SK-N-SH (cell line): ENCODE measurements at regions not wholly inside any gene's neighbourhood (a gene's known extent, or its start where the extent isn't known, plus 50 kb on each side); places are given as distances from the start of the nearest gene placed in this dataset.

Experiments
- CTCF ChIA-PET: fragments of 300-600, 350-600 bp; formaldehyde crosslinking; extraction: SDS; loops from one replicate; lab custom pipeline; 2021; lab: Yijun Ruan, JAX
- POLR2A ChIA-PET: fragments of 350-600 bp; sonication (Branson Sonifier 250); formaldehyde crosslinking; extraction: SDS; loops from one replicate; lab custom pipeline; 2020; ENCODE audit warnings: antibody characterized with exemption, inconsistent platforms; lab: Yijun Ruan, JAX
- DNase-seq: peaks from one replicate; pipeline ENCODE4 v3.0.0; 2012
- H2AFZ ChIP-seq: fragments of 200-600 bp; sonication (generic); 2 replicates; pipeline ENCODE4 v1.8.1; 2016; ENCODE audit warnings: antibody characterized with exemption, mild to moderate bottlenecking, low read depth
- H3F3A ChIP-seq: fragments of 200-600 bp; sonication (generic); replicated peaks from 2 replicates; pipeline ENCODE3; 2016; ENCODE audit warnings: antibody characterized with exemption, mild to moderate bottlenecking; ENCODE audit not compliant: insufficient read depth
- H3K27ac ChIP-seq, 2 experiments: fragments of 200-500 bp in 1 of 2; fragments of 200-600 bp in 1 of 2; sonication (Bioruptor generic) in 1 of 2; sonication (generic), shearing (Covaris generic) in 1 of 2; 2 replicates each; pipeline versions ENCODE4 v1.5.1 to v1.6.1; 2014 to 2016; ENCODE audit warnings: low read depth in 2 of 2, inconsistent platforms in 1 of 2, low read length in 1 of 2, mild to moderate bottlenecking in 1 of 2, mixed read lengths in 1 of 2
- H3K27me3 ChIP-seq: fragments of 200-600 bp; sonication (generic), shearing (Covaris generic); 2 replicates; pipeline ENCODE4 v1.6.1; 2016; ENCODE audit warnings: mixed run types; ENCODE audit not compliant: insufficient read depth
- H3K36me3 ChIP-seq, 2 experiments: fragments of 200-500 bp in 1 of 2; fragments of 200-600 bp in 1 of 2; sonication (Bioruptor generic) in 1 of 2; sonication (generic) in 1 of 2; replicated peaks in 1 of 2; 2 replicates each; pipeline versions ENCODE3 to v1.5.1; 2014 to 2016; ENCODE audit warnings: low read length in 1 of 2, mild to moderate bottlenecking in 1 of 2; ENCODE audit not compliant: insufficient read depth in 2 of 2, control insufficient read depth in 1 of 2
- H3K4me1 ChIP-seq, 2 experiments: fragments of 200-500 bp in 1 of 2; fragments of 200-600 bp in 1 of 2; sonication (Bioruptor generic) in 1 of 2; sonication (generic), shearing (Covaris generic) in 1 of 2; 2 replicates each; pipeline versions ENCODE4 v1.5.1 to v1.6.1; 2014 to 2016; ENCODE audit warnings: low read depth in 1 of 2, low read length in 1 of 2, mixed run types in 1 of 2; ENCODE audit not compliant: insufficient read depth in 2 of 2, control insufficient read depth in 1 of 2
- H3K4me2 ChIP-seq: fragments of 200-600 bp; sonication (generic), shearing (Covaris generic); 2 replicates; pipeline ENCODE4 v1.6.1; 2017; ENCODE audit warnings: mixed run types
- H3K4me3 ChIP-seq, 2 experiments: fragments of 200-500 bp in 1 of 2; fragments of 200-600 bp in 1 of 2; sonication (Bioruptor generic) in 1 of 2; sonication (generic), shearing (Covaris generic) in 1 of 2; 2 replicates each; pipeline versions ENCODE4 v1.5.1 to v1.8.1; 2014 to 2016; ENCODE audit warnings: low read depth in 2 of 2, inconsistent platforms in 1 of 2, low read length in 1 of 2, mild to moderate bottlenecking in 1 of 2, mixed read lengths in 1 of 2, moderate library complexity in 1 of 2
- H3K79me2 ChIP-seq: fragments of 200-600 bp; sonication (generic); 2 replicates; pipeline ENCODE4 v1.8.1; 2017; ENCODE audit warnings: mild to moderate bottlenecking; ENCODE audit not compliant: insufficient read depth
- H3K9ac ChIP-seq: fragments of 200-600 bp; sonication (generic); 2 replicates; pipeline ENCODE4 v1.6.1; 2017; ENCODE audit warnings: mixed run types
- H3K9me2 ChIP-seq: fragments of 200-600 bp; sonication (generic); 2 replicates; pipeline ENCODE4 v1.6.1; 2017; ENCODE audit warnings: mixed run types
- H3K9me3 ChIP-seq: fragments of 200-600 bp; sonication (generic); 2 replicates; pipeline ENCODE4 v1.6.1; 2017; ENCODE audit warnings: mixed run types, mild to moderate bottlenecking, moderate library complexity
- H4K20me1 ChIP-seq: fragments of 200-600 bp; sonication (generic); 2 replicates; pipeline ENCODE4 v1.6.1; 2017; ENCODE audit warnings: mild to moderate bottlenecking, mixed run types; ENCODE audit not compliant: insufficient read depth
- ELF1 ChIP-seq: IDR thresholded peaks from 2 replicates; pipeline ENCODE4 v1.4.0; 2012
- EP300 ChIP-seq, 2 experiments: IDR thresholded peaks; 2 replicates each; pipeline versions ENCODE4 v1.4.0 to v1.6.1; 2012; ENCODE audit warnings: borderline replicate concordance in 1 of 2, low read depth in 1 of 2, low read length in 1 of 2
- EZH2phosphoT487 ChIP-seq: fragments of 200-600 bp; sonication (generic); IDR thresholded peaks from 2 replicates; pipeline ENCODE4 v1.6.1; 2017; ENCODE audit warnings: low read depth, mixed run types, mild to moderate bottlenecking, antibody characterized with exemption, moderate library complexity, borderline replicate concordance
- GABPA ChIP-seq: IDR thresholded peaks from 2 replicates; pipeline ENCODE4 v1.4.0; 2012; ENCODE audit warnings: low read depth, mild to moderate bottlenecking
- IRF3 ChIP-seq: fragments of 150-350 bp; IDR thresholded peaks from 2 replicates; pipeline ENCODE4 v1.6.1; 2016; ENCODE audit warnings: mild to moderate bottlenecking, low read depth, low read length
- JUND ChIP-seq: IDR thresholded peaks from 2 replicates; pipeline ENCODE4 v1.4.0; 2012
- MEF2A ChIP-seq: IDR thresholded peaks from 2 replicates; pipeline ENCODE4 v1.4.0; 2012; ENCODE audit warnings: low read depth, borderline replicate concordance
- NFIC ChIP-seq: IDR thresholded peaks from 2 replicates; pipeline ENCODE4 v1.4.0; 2012; ENCODE audit warnings: borderline replicate concordance
- NRF1 ChIP-seq: IDR thresholded peaks from 2 replicates; pipeline ENCODE4 v1.6.1; 2012; ENCODE audit warnings: low read depth, mild to moderate bottlenecking, low read length
- POLR2AphosphoS5 ChIP-seq: IDR thresholded peaks from 2 replicates; pipeline ENCODE4 v1.6.1; 2012; ENCODE audit warnings: low read depth, low read length
- RAD21 ChIP-seq: IDR thresholded peaks from 2 replicates; pipeline ENCODE4 v1.6.1; 2012; ENCODE audit warnings: mild to moderate bottlenecking, low read length
- RCOR1 ChIP-seq: fragments of 150-350 bp; IDR thresholded peaks from 2 replicates; pipeline ENCODE4 v1.6.1; 2017; ENCODE audit warnings: antibody characterized with exemption, low read length
- RXRA ChIP-seq: IDR thresholded peaks from 2 replicates; pipeline ENCODE4 v1.4.0; 2012; ENCODE audit warnings: low read depth, mild to moderate bottlenecking, borderline replicate concordance
- TAF1 ChIP-seq: IDR thresholded peaks from 2 replicates; pipeline ENCODE4 v1.6.1; 2012; ENCODE audit warnings: low read depth, mild to moderate bottlenecking, low read length, moderate library complexity, borderline replicate concordance
- TCF12 ChIP-seq: IDR thresholded peaks from 2 replicates; pipeline ENCODE4 v1.4.0; 2012
- WGBS: methylation state at CpG from one replicate; pipeline ENCODE4 v1.1.6; 2017; ENCODE audit warnings: low lambda C conversion rate; 5-methylcytosine and 5-hydroxymethylcytosine counted together
- TF ChIP-seq, protein P1 (sequence below): IDR thresholded peaks from 2 replicates; pipeline ENCODE4 v1.4.0; 2012; ENCODE audit warnings: low read depth, borderline replicate concordance
- TF ChIP-seq, protein P2 (sequence below): fragments of 150-350 bp; IDR thresholded peaks from 2 replicates; pipeline ENCODE4 v1.6.1; 2017; ENCODE audit warnings: antibody characterized with exemption, low read length, low read depth, borderline replicate concordance
- TF ChIP-seq, protein P3 (sequence below): IDR thresholded peaks from 2 replicates; pipeline ENCODE4 v1.4.0; 2012; ENCODE audit warnings: low read depth

DNA sequence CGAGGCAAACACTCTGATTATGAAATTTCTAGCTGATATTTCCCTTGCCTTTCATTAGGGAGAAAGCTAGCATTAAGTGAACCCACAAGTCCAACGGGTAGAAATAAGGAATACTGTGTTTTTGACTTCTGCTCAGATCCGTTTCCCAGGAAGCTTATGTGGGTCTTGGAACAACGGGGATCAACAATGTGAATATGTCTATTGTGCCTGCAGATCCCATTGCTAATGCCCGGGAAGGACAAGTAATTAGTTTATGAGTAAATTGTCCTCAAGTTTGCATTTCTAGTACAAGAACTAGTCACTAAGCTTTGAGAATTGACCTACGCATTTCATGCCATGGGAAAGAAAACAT lies 236.4 kb downstream of the UACA start:
- no peak for TF ChIP-seq RCOR1
- TF ChIP-seq TCF12, result no peak
- TF ChIP-seq NFIC, result no peak
- no peak for TF ChIP-seq IRF3
- TF ChIP-seq TAF1, result no peak
- TF ChIP-seq, protein P1, sequence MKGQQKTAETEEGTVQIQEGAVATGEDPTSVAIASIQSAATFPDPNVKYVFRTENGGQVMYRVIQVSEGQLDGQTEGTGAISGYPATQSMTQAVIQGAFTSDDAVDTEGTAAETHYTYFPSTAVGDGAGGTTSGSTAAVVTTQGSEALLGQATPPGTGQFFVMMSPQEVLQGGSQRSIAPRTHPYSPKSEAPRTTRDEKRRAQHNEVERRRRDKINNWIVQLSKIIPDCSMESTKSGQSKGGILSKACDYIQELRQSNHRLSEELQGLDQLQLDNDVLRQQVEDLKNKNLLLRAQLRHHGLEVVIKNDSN, result no peak
- TF ChIP-seq, protein P2, sequence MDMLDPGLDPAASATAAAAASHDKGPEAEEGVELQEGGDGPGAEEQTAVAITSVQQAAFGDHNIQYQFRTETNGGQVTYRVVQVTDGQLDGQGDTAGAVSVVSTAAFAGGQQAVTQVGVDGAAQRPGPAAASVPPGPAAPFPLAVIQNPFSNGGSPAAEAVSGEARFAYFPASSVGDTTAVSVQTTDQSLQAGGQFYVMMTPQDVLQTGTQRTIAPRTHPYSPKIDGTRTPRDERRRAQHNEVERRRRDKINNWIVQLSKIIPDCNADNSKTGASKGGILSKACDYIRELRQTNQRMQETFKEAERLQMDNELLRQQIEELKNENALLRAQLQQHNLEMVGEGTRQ, result no peak
- no peak for TF ChIP-seq JUND
- TF ChIP-seq, protein P3, sequence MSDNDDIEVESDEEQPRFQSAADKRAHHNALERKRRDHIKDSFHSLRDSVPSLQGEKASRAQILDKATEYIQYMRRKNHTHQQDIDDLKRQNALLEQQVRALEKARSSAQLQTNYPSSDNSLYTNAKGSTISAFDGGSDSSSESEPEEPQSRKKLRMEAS, result no peak
- no peak for TF ChIP-seq RAD21
- no peak for TF ChIP-seq NRF1
- no peak for TF ChIP-seq EP300 (IDR thresholded peaks at IDR 0.05; ENCODE audit: borderline replicate concordance in 1 of 2, low read depth in 1 of 2, low read length in 1 of 2)
- TF ChIP-seq ELF1, result no peak
- TF ChIP-seq MEF2A, result no peak
- TF ChIP-seq POLR2AphosphoS5, result no peak
- no peak for TF ChIP-seq EZH2phosphoT487
- TF ChIP-seq GABPA, result no peak
- TF ChIP-seq RXRA, result no peak
- TF ChIP-seq, all 33 proteins: peak for 0
- no peaks in the 10 kb centered on the region; the same call in 1 of the 2 replicates for H3K27me3 ChIP-seq
- ChIA-PET POLR2A (interaction anchor here (0.8 to 1.0 kb wide), 2 partner anchors 20 to 211 kb away, joined by 3 read pairs; no protein-coding TSS in a partner anchor), CTCF (interaction anchor here (0.8 to 1.9 kb wide), 4 partner anchors 39 to 110 kb away, joined by 3 to 6 read pairs (median 4); no protein-coding TSS in a partner anchor)
- no peaks in the 10 kb centered on the region for H3K36me3 ChIP-seq
- peak overlapping the region; percentile 17 to 32; a peak in 3 of 4 replicates for H3K4me3 ChIP-seq
- H4K20me1 ChIP-seq, result no peaks in the 10 kb centered on the region
- no peaks in the 10 kb centered on the region for H3K9me2 ChIP-seq
- no peaks in the 10 kb centered on the region for H3K79me2 ChIP-seq
- DNase-seq, result no peak
- H3K9me3 ChIP-seq, result no peaks in the 10 kb centered on the region
- peaks cover 22 to 35% of the 10 kb centered on the region in 2 experiments; a peak in 3 of 4 replicates for H3K4me1 ChIP-seq
- H3K27ac ChIP-seq, result peak overlapping the region; percentile 8 to 97; a peak in 3 of 4 replicates
- peak overlapping the region; percentile 66 for H2AFZ ChIP-seq
- WGBS, result 62% methylated on average over 6 of the region's 6 CpGs
- peak overlapping the region; percentile 72 for H3K4me2 ChIP-seq
- H3F3A ChIP-seq, result no peaks in the 10 kb centered on the region
- no peak overlapping the region; the same call in 1 of the 2 replicates for H3K9ac ChIP-seq
